NCI-H524 treated with DMSO at 0.1 percent for 48 hours (cell line): ENCODE measurements at regions not wholly inside any gene's neighbourhood (a gene's known extent, or its start where the extent isn't known, plus 50 kb on each side); places are given as distances from the start of the nearest gene placed in this dataset.

Experiments used
- DNase-seq: peaks from one replicate; lab custom pipeline; 2025; lab: John Stamatoyannopoulos, UW

GRCh38 chr2:212777020-212777491, 238.5 kb upstream of the ERBB4 start:
- peak; percentile 66 for DNase-seq

GRCh38 chr2:212773808-212774339, 235.3 kb upstream of the ERBB4 start:
- no peak for DNase-seq

- no peak for DNase-seq
Measured at GRCh38 chr2:212770240-212770639, 231.6 kb upstream of the ERBB4 start.

GRCh38 chr2:212766921-212767320, 228.3 kb upstream of the ERBB4 start:
- no peak for DNase-seq

- DNase-seq, result no peak
Measured at GRCh38 chr2:212752730-212753351, 214.2 kb upstream of the ERBB4 start.

GRCh38 chr2:212745359-212745758, 206.8 kb upstream of the ERBB4 start:
- no peak for DNase-seq

- DNase-seq, result no peak
Measured at GRCh38 chr2:212737392-212738172, 199.0 kb upstream of the ERBB4 start.

GRCh38 chr2:212736385-212736726, 197.8 kb upstream of the ERBB4 start:
- DNase-seq, result no peak

- DNase-seq, result no peak
Measured at GRCh38 chr2:212733273-212733672, 194.7 kb upstream of the ERBB4 start.

- DNase-seq, result no peak
Measured at GRCh38 chr2:212732860-212733259, 194.3 kb upstream of the ERBB4 start.

GRCh38 chr2:212730994-212731393, 192.4 kb upstream of the ERBB4 start:
- DNase-seq, result no peak

GRCh38 chr2:212728717-212729116, 190.1 kb upstream of the ERBB4 start:
- no peak for DNase-seq

- DNase-seq, result no peak
Measured at GRCh38 chr2:212727751-212728150, 189.1 kb upstream of the ERBB4 start.

GRCh38 chr2:212726403-212726802, 187.8 kb upstream of the ERBB4 start:
- no peak for DNase-seq

GRCh38 chr2:212725180-212725579, 186.6 kb upstream of the ERBB4 start:
- DNase-seq, result no peak

- DNase-seq, result no peak
Measured at GRCh38 chr2:212723226-212723625, 184.6 kb upstream of the ERBB4 start.

- no peak for DNase-seq
Measured at GRCh38 chr2:212722046-212722445, 183.4 kb upstream of the ERBB4 start.

GRCh38 chr2:212721026-212721451, 182.4 kb upstream of the ERBB4 start:
- no peak for DNase-seq

GRCh38 chr2:212715411-212715810, 176.8 kb upstream of the ERBB4 start:
- peak; percentile 26 for DNase-seq

GRCh38 chr2:212713681-212714080, 175.1 kb upstream of the ERBB4 start:
- no peak for DNase-seq

GRCh38 chr2:212712991-212713390, 174.4 kb upstream of the ERBB4 start:
- no peak for DNase-seq

GRCh38 chr2:212712466-212712865, 173.9 kb upstream of the ERBB4 start:
- no peak for DNase-seq

- no peak for DNase-seq
Measured at GRCh38 chr2:212711856-212712255, 173.3 kb upstream of the ERBB4 start.
